Pulmonary artery endothelial cell (primary cell): ENCODE measurements at regions not wholly inside any gene's neighbourhood (a gene's known extent, or its start where the extent isn't known, plus 50 kb on each side); places are given as distances from the start of the nearest gene placed in this dataset.

Experiments used
- DNase-seq: peaks from one replicate; pipeline ENCODE4 v3.0.0-alpha.2; 2011; ENCODE audit warnings: low read depth, low spot score

DNA sequence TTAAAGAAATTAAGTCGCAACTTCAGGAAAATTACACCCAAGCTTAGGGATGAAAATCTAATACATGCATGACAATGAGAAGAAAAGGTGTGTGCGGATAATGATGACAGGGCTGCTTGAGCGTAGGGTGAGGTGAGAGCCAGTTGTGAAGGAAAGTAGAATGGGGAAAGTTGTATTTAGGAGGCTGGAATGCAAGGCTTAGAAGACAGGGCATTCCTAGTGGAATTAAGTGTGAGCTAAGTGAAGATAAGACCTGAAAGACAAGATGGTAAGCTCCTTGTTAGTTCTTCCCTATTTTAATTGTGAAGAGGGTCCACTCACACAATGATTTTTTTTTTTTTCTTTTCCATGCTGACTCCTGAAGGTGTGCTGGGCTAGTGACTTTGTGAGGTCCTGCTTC lies 519.5 kb upstream of the SALL1 start:
- DNase-seq = no peak

- DNase-seq = no peak
Observed at GRCh38 chr16:51666821-51667220, 515.8 kb upstream of the SALL1 start.

DNA sequence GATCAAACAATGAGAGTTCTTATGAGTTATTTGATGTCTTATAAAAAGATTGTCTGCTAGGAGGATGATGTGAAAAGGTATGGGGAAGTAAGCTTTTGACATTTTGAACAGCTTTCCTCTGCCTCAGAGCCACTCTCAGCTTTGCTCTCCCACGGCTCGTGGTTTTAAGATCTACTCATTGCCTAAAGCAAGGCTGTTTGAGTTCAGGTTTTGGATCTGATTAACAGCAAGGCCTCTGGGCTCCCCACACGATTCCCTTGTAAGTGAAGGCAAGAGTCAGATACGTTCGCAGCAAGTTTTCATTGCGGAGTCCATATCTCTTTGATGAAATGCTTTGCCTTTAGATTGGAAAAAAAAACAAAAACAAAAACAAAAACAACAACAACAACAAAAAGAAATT lies 515.0 kb upstream of the SALL1 start:
- DNase-seq = no peak

DNA sequence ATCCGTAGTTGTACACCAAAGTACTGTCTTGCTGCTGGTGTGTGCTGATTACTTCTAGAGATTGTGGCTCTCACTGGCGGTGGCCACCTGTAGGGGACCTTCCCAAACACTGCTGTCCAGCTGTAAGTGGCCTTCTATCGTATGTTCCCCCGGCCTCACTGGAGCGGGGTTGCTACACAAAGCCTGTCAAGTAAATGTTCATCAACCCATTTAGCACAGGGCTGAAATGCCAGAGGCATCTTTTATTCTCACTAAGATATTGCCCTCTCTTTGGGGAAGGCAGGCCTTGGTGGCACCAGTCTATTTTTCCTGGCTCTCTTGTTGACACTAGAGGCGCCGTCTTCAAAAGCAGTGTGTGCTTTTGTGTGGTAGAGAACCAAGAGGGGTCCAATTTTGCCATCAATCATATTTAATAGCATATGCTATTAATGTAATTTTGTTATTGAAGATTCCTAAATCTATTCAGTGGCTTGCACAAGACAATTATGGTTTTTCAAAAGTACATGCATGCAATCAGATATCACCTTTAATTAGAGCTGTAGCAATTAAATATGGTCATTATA lies 514.4 kb upstream of the SALL1 start:
- no peak for DNase-seq

DNA sequence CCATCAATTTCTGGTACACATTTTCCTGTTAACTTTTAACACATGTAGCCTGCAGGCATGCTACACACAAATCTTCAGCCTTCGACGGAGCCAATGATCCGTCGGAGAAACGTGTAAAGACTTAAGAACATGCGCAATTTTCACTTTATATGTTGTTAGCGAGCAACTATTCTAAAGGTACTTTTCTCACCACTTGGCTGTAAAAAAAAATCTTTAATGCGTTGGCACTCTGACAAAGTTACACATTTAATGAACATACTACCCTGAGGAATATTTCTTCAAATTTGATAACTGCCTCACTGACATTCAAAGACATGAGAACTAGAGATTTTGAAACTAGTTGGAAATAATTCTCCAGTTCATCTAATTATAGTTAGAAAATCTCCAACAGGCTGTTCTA lies 507.5 kb upstream of the SALL1 start:
- DNase-seq = no peak

DNA sequence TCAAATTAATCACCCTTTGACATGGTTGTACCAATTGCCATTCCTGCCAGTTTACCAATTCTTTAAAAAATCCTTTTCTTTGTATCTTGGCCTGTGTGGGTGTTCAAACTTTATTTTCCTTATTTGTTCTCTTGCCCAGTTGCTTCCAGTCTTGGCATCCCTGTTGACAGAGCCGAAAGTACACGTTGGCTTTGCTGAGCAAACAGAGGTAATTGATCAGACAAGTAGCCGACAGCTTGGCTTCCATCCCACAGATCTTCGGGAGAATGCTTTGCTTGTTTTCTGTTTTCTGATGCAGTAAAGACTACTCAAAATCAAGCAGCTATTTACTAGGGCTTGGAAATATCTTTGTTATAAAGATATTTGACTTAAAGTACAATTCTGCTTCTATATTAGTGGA lies 506.8 kb upstream of the SALL1 start:
- no peak for DNase-seq

GRCh38 chr16:51655249-51655648 lies 504.2 kb upstream of the SALL1 start:
- no peak for DNase-seq

DNA sequence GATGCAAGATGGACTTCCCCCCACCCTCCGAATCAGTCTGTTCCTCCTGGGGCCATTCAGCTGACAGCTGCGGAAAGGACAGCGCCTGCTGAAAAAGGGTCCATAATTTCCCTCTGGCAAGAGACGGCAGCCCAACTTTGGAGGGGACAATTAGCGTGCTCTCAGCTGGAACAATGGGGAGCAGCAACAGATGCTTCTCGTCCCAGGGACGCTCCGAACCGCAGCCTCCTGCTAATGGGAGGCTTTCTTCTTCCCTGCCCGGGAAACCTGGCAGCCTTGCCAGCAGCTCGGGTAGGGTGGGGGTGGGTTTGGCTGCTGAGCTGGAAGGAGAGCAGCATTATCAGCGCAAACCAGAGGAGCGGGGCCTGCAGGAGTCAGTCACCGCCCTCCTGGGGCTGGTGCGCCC lies 500.0 kb upstream of the SALL1 start:
- no peak for DNase-seq

DNA sequence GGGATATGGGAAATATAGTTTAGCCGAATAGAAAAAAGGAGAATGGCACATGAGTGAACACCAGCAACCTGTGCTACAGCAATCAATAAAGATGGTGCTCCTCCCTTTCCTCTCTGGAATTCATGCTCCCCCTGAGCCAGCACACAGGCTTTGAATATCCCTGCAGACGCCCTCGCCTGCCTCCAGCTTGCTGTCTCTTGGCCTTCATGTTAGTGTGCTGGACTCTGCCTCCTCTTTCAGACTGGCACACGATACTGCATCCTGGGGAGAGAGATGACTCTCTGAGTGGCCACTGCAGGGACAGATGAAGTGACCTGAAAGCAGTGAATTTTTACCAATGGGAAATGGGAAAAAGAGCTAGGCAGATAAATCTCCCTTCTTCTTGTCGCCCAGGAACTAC lies 498.6 kb upstream of the SALL1 start:
- DNase-seq = no peak

DNA sequence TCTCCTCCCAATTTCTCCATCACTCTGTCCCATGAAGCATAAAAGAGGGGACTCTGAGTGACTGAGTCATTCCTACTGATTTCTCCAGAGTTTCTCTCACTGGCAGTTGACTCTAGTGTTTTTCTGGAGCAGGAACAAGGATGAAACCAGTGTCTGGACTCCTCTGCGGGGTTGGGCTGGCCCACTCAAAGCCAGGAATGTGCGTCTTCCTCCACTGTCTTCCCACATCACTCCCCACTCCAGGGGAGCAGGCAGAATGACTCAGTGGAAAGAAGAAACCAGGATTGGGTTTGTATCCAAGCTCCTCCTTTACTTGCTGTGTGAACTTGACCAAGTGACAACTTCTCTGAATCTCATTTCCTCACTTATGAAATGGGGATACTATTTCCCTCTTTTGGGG lies 497.5 kb upstream of the SALL1 start:
- DNase-seq = no peak

DNA sequence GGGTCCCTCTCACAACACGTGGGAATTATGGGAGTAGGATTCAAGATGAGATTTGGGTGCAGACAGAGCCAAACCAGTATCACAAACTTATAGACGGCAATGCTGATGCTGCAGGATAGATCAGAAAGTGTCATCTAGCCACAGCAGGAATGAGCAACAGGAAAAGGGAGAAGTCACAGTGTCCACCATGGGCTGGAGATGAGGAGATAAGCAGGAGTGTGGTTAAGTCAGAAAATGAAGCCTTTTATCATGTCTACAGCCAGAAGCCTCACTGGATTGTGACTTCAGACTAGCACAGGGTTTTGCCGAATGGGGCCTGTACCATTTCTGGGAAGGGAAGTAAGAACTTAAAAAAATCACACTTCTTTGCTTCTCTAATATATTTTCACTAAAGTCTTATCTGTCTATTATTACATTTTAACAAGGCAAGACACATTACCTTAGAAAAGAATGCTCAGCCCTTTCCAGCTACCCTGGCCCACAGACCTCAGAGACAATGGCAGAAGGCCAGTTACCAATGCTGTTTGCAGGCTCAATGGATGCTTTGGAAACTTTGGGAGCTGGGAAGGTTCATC lies 490.2 kb upstream of the SALL1 start:
- no peak for DNase-seq

DNA sequence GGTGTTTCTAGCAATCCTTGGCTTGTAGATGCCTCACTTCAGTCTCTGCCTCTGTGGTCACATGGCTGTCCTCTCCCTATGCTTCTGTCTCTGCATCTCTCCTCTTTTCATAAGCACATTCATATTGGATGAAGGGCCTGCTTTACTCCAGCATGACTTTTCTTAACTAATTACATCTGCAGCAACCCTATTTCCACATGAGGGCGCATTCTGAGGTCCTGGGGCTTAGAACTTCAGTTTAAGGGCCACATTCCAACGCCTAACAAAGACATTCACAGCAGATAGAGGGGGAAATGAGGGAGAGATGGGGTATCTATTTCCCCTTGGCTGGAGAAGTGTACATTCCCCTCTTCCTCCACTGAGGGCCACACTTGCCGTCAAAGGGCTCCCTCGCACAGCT lies 489.1 kb upstream of the SALL1 start:
- DNase-seq = no peak

DNA sequence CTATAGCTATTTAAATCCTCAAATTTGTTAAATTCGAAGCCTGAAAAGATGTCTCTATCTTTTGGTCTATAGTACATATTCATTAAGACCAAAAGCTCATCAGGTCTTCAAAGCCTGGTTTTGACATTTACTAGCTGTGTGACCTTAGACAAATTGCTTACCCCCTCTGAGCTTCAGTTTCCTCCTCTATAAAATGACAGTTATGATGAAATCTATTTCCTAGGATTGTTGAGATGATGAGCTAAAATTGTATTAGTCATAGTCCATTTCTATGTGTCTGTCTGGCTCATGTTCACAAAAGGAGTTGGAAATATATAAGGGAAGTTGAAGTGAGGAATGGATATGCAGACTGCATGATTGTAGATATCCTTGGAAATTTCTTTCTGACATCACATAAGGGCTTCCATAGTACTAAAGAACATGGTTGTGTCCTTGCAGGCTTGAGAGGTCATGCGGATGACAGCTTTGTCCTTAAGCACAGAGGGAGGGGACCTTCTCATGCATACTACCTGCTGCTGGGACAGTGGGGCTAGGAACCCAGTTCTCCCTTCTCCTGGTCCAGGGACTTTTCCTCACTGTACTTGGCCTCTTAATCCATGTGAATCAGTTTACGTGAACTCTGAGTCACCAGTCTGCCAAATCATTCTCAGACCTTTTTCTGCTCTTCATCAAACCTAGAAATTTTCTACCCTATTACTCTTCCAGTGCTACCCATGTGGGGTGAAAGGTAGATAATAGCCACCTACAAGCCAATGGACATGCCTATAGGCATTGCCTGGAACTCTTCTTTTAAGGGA lies 487.5 kb upstream of the SALL1 start:
- no peak for DNase-seq

DNA sequence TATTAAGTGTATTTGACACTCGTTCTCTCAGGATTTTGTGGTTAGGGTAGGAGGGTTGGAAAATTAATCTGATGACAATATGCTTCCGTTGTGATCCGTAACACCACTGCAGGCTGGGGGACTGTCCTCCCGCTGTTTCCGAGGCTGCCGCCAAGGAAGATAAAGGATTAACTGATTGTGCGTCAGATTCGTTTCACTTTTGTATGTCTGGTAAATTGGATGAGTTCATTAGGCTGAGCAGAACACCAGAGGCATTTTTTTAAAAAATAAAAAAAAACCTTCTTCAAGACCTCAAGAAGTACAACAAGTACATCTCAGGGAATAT lies 486.7 kb upstream of the SALL1 start:
- DNase-seq = no peak

GRCh38 chr16:51636920-51637769 lies 486.1 kb upstream of the SALL1 start:
- no peak for DNase-seq

- DNase-seq = no peak
Observed at GRCh38 chr16:51635181-51635580, 484.1 kb upstream of the SALL1 start.

DNA sequence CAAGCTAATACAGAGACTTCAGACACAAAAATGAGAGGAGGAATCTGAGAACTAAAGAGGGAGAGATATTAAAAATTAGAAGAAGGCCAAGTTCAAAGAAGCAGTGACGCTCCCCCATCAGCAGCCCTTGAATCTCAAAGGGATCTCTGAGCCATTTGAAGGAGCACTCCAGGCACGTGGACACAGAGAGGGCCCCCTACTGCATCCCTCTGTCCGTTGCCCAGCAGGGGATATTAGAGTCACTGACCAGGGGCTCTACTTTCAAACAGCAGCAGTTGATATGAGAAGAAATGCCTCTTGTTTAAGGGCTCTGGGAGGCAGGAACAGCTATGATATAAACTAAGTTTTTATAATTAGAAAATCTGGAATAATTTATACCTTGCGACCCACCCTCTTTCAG lies 479.0 kb upstream of the SALL1 start:
- DNase-seq = no peak

GRCh38 chr16:51629576-51629975 lies 478.5 kb upstream of the SALL1 start:
- no peak for DNase-seq

DNA sequence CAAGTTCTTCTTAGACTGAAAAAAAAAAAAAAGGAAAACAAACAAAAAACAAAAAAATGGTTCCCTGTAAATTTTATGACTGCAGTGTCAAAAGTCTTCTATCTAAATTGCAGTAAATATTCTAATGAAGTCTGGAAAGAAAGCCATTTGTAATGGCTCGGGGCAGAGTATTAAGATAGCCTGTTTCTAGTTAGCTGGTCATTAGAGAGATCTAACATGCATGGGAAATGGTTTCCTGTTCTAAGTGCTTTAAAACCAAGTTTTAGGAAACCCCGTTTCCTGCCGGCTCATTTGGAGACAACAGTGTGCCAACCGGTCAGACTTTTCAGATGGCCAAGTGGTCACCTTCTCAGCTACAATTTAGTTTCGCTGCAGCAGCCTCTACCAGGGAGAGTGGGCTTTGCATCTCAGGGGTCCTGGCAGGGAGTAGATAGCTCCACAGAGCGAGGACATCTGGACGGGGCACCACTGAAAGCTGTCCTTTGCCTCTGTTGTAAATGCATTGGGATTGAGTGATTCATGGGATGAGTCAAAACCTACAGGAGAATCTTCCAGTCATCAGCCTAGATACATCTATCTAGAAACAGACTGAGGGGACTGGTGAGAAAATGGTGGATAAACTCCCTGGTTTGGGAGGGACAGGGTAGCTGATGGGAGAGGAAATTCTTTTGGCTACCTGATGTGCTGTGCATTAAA lies 473.2 kb upstream of the SALL1 start:
- DNase-seq = no peak

GRCh38 chr16:51621610-51622009 lies 470.5 kb upstream of the SALL1 start:
- DNase-seq = no peak

DNA sequence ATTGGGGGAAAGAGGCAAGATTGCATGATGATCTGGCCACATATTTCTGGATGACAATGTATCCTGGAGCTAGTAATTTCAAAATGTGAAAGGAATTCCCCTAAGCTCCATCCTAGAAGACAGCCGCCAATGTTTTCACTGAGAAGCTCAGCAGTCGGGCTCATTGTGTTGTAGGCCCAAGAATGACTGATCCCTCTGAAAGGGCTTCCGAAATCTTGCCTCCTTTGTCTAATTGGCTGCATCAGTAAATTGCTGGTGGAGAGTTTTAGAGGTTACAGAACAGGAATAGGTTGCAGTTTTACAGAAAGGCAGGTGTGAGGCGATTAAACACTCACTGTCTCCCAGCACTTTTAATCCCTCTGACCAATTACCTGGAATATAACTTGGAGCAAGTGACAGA lies 464.1 kb upstream of the SALL1 start:
- no peak for DNase-seq

DNA sequence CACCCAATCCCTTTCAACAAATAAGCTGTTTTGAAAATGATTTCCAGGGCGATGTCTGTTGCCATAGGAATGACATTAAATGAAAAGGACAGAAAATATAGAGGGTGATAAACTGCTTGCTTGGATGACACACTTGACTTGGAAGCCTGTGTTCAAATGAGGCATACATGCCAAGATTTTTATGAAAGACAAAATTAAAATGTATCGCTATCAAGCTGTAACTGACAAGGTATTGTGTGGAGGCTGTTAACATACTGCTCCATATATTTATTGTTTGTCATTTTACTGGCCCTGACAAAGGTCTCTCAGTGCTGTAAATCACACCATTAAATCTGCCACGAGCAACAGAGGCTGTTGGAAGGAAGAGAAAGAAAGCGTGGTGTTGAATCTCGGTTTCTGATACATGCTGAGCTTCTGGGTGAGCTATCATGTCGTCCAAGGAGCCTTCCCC lies 456.2 kb upstream of the SALL1 start:
- DNase-seq = no peak
